ENCODE measurements at regions not wholly inside any gene's neighbourhood (a gene's known extent, or its start where the extent isn't known, plus 50 kb on each side); places are given as distances from the start of the nearest gene placed in this dataset.

DNA sequence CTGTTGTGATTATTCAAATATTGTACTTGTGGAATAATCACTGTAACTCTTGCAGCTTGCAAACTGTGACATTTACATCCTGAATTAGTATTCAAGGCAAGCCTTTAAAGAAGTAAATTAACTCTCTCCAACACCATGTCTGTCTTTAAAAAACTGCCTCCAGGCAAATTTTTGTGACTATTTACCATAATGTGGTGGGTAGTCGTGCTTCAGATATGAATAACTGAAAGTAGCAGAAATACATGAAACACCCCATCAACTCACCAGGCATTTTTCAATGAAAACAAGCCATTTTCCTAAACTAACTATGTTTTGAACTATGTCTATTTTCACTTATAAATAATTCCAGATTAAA is 217.4 kb upstream of the PSMD7 start:
- Histone ChIP-seq H3K4me1 (no peaks in the 10 kb centered on the region), H3K9me3 (no peaks in the 10 kb centered on the region), H3K27ac (no peak overlapping the region), H3K4me3 (no peak overlapping the region), H3K27me3 (no peaks in the 10 kb centered on the region), H3K36me3 (no peaks in the 10 kb centered on the region)
- TF ChIP-seq, protein P1, sequence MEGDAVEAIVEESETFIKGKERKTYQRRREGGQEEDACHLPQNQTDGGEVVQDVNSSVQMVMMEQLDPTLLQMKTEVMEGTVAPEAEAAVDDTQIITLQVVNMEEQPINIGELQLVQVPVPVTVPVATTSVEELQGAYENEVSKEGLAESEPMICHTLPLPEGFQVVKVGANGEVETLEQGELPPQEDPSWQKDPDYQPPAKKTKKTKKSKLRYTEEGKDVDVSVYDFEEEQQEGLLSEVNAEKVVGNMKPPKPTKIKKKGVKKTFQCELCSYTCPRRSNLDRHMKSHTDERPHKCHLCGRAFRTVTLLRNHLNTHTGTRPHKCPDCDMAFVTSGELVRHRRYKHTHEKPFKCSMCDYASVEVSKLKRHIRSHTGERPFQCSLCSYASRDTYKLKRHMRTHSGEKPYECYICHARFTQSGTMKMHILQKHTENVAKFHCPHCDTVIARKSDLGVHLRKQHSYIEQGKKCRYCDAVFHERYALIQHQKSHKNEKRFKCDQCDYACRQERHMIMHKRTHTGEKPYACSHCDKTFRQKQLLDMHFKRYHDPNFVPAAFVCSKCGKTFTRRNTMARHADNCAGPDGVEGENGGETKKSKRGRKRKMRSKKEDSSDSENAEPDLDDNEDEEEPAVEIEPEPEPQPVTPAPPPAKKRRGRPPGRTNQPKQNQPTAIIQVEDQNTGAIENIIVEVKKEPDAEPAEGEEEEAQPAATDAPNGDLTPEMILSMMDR (IDR thresholded peaks at IDR 0.05), result no peak
- TF ChIP-seq POLR2A (IDR thresholded peaks at IDR 0.05), result no peak
- DNase-seq, result no peak

DNA sequence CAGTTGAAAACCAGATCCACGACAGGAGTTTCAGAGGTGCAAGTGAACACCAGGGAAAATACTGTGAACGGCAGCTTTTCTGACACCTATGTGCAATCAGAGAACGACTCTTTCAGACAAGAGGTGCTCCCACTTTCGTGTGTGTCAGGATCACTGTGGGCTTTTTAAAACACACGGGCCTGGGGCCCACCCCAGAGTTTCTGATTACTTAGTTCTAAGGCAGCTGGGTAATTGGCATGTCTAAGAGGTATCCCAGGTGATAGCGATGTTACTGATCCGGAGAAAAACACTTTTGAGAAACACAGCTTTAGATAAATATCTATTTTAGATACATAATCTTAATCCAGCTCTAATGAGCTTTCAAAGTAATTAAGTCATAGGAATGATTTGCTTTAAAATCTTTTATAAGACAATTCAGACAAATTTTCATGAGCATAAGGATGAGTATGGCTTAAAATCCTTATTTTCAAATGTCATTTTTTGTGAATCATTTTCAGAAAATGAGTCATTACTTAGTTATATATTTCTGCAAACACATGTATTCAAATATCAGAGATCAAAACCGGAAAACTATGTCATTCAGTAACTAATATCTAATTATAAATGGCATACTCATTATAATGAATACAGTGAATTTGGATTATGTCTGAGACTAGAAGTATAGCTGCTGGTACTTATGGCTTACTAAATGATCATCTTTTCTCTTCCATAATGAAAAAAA is 217.9 kb upstream of the PSMD7 start:
- Histone ChIP-seq H3K36me3 (no peaks in the 10 kb centered on the region), H3K27me3 (no peaks in the 10 kb centered on the region), H3K4me1 (no peaks in the 10 kb centered on the region), H3K4me3 (no peak overlapping the region), H3K9me3 (no peaks in the 10 kb centered on the region), H3K27ac (no peak overlapping the region)
- no peak for DNase-seq
- no peak for TF ChIP-seq POLR2A (IDR thresholded peaks at IDR 0.05)
- TF ChIP-seq, protein P1 (IDR thresholded peaks at IDR 0.05), result no peak

DNA sequence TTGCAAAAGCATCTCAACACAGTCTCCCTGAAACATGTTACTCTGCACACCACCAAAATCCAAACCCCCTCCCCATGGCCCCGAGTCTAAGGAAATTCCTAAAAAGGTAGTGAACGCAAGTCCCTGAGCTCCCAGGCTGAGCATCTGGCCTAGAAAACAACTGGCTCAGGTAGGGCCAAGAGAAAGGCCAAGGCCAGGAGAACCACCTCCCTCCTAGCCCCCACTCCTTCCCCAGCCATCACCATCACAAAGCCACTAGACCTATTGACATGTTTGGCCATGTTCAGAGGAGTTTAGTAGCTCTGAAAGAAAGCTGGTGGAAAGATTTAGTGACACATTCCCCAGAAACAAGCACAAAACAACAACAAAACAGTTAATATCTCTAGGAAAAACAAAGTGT is 220.0 kb upstream of the PSMD7 start:
- H3K9me3 ChIP-seq, result no peaks in the 10 kb centered on the region
- no peak overlapping the region for H3K27ac ChIP-seq
- no peaks in the 10 kb centered on the region for H3K4me1 ChIP-seq
- H3K27me3 ChIP-seq, result no peaks in the 10 kb centered on the region
- H3K36me3 ChIP-seq, result no peaks in the 10 kb centered on the region
- TF ChIP-seq, protein P1 (IDR thresholded peaks at IDR 0.05), result no peak
- no peak for TF ChIP-seq POLR2A (IDR thresholded peaks at IDR 0.05)
- H3K4me3 ChIP-seq, result no peak overlapping the region
- DNase-seq, result no peak

DNA sequence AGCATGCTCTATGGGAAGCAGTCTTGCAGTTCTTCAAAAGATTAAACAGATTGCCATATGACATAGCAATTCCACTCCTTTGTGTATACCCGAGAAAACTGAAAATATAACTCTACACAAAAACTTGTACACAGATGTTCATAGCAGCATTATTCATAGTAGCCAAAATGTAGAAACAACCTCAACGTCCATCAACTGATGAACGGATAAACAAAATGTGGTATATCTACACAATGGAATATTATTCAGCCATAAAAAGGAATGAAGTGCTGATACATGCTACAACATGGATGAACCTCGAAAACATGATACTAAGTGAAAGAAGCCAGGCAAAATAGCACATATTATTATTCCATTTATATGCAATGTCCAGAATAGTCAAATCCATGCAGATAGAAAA is 221.2 kb upstream of the PSMD7 start:
- DNase-seq, result no peak

DNA sequence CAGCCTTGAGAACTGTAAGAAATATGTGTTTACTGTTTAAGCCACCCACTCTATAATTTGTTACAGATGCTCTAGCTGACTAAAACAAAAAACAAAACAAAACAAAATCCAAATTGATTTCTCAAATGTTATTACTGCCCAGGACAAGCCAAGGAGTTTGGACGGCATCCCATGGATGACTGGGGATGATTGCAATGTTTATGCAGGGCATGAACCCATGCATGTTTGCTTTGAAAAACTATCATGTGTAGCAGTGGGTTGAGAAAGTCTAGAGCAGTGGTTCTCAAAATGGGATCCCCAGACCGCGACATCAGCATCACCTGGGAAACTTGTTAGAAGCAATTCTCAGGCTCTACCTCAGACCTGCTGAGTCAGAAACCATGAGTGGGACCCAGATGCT is 223.2 kb upstream of the PSMD7 start:
- Histone ChIP-seq H3K27me3 (no peaks in the 10 kb centered on the region), H3K4me1 (no peaks in the 10 kb centered on the region), H3K9me3 (no peaks in the 10 kb centered on the region), H3K4me3 (no peak overlapping the region), H3K27ac (no peak overlapping the region), H3K36me3 (no peaks in the 10 kb centered on the region)
- no peak for DNase-seq
- no peak for TF ChIP-seq POLR2A (IDR thresholded peaks at IDR 0.05)
- TF ChIP-seq, protein P1 (IDR thresholded peaks at IDR 0.05), result no peak

More for the DNA sequence above, 221.2 kb upstream of the PSMD7 start:
- TF ChIP-seq, protein P1 (IDR thresholded peaks at IDR 0.05), result no peak
- TF ChIP-seq POLR2A (IDR thresholded peaks at IDR 0.05), result no peak
- Histone ChIP-seq H3K4me1 (no peaks in the 10 kb centered on the region), H3K27ac (no peak overlapping the region), H3K36me3 (no peaks in the 10 kb centered on the region), H3K27me3 (no peaks in the 10 kb centered on the region), H3K9me3 (no peaks in the 10 kb centered on the region), H3K4me3 (no peak overlapping the region)
